ENCODE measurements at regions not wholly inside any gene's neighbourhood (a gene's known extent, or its start where the extent isn't known, plus 50 kb on each side); places are given as distances from the start of the nearest gene placed in this dataset.

DNA sequence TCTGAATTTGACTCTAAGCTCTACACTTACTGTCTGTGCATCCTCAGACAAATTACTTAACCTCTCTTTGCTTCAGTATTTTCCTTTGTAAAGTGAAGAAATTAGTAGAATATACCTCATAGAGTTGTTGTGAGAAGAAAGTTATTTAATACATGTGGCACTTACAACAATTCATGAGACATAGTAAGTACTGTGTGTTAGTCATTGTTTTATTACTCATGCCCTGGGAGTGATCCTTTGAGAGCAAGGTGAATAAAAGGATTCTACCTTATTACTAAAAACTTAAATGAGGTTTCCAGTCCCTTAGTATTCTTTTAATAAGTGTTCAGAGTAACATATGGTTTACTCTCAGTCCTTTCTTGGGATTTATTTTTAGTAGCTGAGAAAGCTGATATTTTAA, 233.6 kb upstream of the MAP3K7 start:
- Mint-ChIP-seq H3K4me3 (no peak overlapping the region), H3K27ac (no peak overlapping the region), H3K27me3 (ENCODE audit: low read depth) (no peaks in the 10 kb centered on the region), H3K4me1 (peaks cover 0 to 3% of the 10 kb centered on the region in 2 experiments; a peak in 1 of 4 replicates), H3K9me3 (peaks cover 0 to 2% of the 10 kb centered on the region in 2 experiments; a peak in 1 of 5 replicates), H3K36me3 (ENCODE audit: insufficient read depth in 1 of 3, low read depth in 3 of 3) (peaks cover 0 to 3% (median 0%) of the 10 kb centered on the region in 3 experiments; a peak in 4 of 7 replicates)
- TF ChIP-seq, protein P1, sequence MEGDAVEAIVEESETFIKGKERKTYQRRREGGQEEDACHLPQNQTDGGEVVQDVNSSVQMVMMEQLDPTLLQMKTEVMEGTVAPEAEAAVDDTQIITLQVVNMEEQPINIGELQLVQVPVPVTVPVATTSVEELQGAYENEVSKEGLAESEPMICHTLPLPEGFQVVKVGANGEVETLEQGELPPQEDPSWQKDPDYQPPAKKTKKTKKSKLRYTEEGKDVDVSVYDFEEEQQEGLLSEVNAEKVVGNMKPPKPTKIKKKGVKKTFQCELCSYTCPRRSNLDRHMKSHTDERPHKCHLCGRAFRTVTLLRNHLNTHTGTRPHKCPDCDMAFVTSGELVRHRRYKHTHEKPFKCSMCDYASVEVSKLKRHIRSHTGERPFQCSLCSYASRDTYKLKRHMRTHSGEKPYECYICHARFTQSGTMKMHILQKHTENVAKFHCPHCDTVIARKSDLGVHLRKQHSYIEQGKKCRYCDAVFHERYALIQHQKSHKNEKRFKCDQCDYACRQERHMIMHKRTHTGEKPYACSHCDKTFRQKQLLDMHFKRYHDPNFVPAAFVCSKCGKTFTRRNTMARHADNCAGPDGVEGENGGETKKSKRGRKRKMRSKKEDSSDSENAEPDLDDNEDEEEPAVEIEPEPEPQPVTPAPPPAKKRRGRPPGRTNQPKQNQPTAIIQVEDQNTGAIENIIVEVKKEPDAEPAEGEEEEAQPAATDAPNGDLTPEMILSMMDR (conservative IDR thresholded peaks at IDR 0.05), result no peak
- Histone ChIP-seq H3K4me2 (ENCODE audit: insufficient read depth, insufficient read length, low read length) (no peak overlapping the region), H2BK15ac (ENCODE audit: low read depth, low read length) (no peak overlapping the region), H2BK120ac (ENCODE audit: low read depth, low read length, poor library complexity, severe bottlenecking) (no peak overlapping the region), H3K9ac (ENCODE audit: extremely low read depth, insufficient read length, low read length) (no peak overlapping the region), H2AFZ (ENCODE audit: low read length) (no peak overlapping the region), H4K8ac (replicated peaks; ENCODE audit: insufficient read length, low read depth, low read length) (no peak overlapping the region), H3T11ph (ENCODE audit: low read length) (no peak overlapping the region), H3K4me1 (ENCODE audit: insufficient read depth, low read length) (no peaks in the 10 kb centered on the region), H4K20me1 (ENCODE audit: control insufficient read depth, insufficient read depth, insufficient read length) (no peaks in the 10 kb centered on the region), H3K18ac (ENCODE audit: insufficient read length, low read depth, low read length) (no peak overlapping the region), H3K27me3 (ENCODE audit: insufficient read depth, low read length) (no peaks in the 10 kb centered on the region; the same call in 1 of the 2 replicates), H2BK20ac (ENCODE audit: low read depth, low read length, poor library complexity, severe bottlenecking) (no peak overlapping the region), H2BK12ac (ENCODE audit: insufficient read length, low read depth, low read length) (no peak overlapping the region), H3K79me2 (ENCODE audit: insufficient read depth, low read length) (no peaks in the 10 kb centered on the region), H2BK5ac (ENCODE audit: insufficient read length, low read length) (no peak overlapping the region), H3K56ac (ENCODE audit: insufficient read length, low read depth, low read length) (no peak overlapping the region), H2AK5ac (ENCODE audit: insufficient read length, low read length) (no peak overlapping the region), H3K23ac (ENCODE audit: insufficient read length, low read depth, low read length) (no peak overlapping the region), H3K27ac (ENCODE audit: insufficient read length, low read depth, low read length) (no peak overlapping the region), H3K79me1 (ENCODE audit: insufficient read depth, low read depth, low read length, poor library complexity, severe bottlenecking) (no peaks in the 10 kb centered on the region), H4K91ac (ENCODE audit: insufficient read length, low read depth, low read length) (no peak overlapping the region), H3K23me2 (ENCODE audit: insufficient read length, low read depth, low read length, poor library complexity, severe bottlenecking) (no peaks in the 10 kb centered on the region), H4K5ac (ENCODE audit: insufficient read length, low read depth, low read length) (no peak overlapping the region), H3K4ac (ENCODE audit: low read depth, low read length) (no peak overlapping the region), H3K9me3 (ENCODE audit: control insufficient read depth, low read depth, low read length) (no peaks in the 10 kb centered on the region), H3K14ac (ENCODE audit: insufficient read depth, low read length) (no peak overlapping the region)
- no peak for DNase-seq

Data from H9 (cell line).